Tibial nerve (tissue), 4 donors: ENCODE measurements at regions not wholly inside any gene's neighbourhood (a gene's known extent, or its start where the extent isn't known, plus 50 kb on each side); places are given as distances from the start of the nearest gene placed in this dataset.

ENCODE experiments used
- EP300 ChIP-seq, 2 donors: sonication (generic); formaldehyde crosslinking; IDR thresholded peaks; one replicate each; pipeline ENCODE4 v1.6.1; 2017; ENCODE audit warnings: antibody characterized with exemption in 2 of 2, mild to moderate bottlenecking in 1 of 2
- POLR2A ChIP-seq, 2 donors: fragments of 450-650 bp; IDR thresholded peaks; one replicate each; pipeline ENCODE4 v1.6.1; 2017; ENCODE audit warnings: antibody characterized with exemption in 2 of 2, mild to moderate bottlenecking in 2 of 2, moderate library complexity in 2 of 2
- TF ChIP-seq, protein P1 (sequence below), 5 experiments: fragments of 200-600 bp in 3 of 5; fragments of 450-650 bp in 2 of 5; sonication (generic) in 3 of 5; IDR thresholded peaks; one replicate each; pipeline ENCODE4 v1.5.1; 2016 to 2019; ENCODE audit warnings: antibody characterized with exemption in 5 of 5, mild to moderate bottlenecking in 3 of 5, moderate library complexity in 2 of 5

GRCh38 chr21:38664315-38664714, 141.4 kb upstream of the ETS2 start:
- TF ChIP-seq, protein P1, sequence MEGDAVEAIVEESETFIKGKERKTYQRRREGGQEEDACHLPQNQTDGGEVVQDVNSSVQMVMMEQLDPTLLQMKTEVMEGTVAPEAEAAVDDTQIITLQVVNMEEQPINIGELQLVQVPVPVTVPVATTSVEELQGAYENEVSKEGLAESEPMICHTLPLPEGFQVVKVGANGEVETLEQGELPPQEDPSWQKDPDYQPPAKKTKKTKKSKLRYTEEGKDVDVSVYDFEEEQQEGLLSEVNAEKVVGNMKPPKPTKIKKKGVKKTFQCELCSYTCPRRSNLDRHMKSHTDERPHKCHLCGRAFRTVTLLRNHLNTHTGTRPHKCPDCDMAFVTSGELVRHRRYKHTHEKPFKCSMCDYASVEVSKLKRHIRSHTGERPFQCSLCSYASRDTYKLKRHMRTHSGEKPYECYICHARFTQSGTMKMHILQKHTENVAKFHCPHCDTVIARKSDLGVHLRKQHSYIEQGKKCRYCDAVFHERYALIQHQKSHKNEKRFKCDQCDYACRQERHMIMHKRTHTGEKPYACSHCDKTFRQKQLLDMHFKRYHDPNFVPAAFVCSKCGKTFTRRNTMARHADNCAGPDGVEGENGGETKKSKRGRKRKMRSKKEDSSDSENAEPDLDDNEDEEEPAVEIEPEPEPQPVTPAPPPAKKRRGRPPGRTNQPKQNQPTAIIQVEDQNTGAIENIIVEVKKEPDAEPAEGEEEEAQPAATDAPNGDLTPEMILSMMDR (IDR thresholded peaks at IDR 0.05): no peak
- TF ChIP-seq POLR2A (IDR thresholded peaks at IDR 0.05) (no peak), EP300 (IDR thresholded peaks at IDR 0.05) (no peak)
